ENCODE measurements at regions not wholly inside any gene's neighbourhood (a gene's known extent, or its start where the extent isn't known, plus 50 kb on each side); places are given as distances from the start of the nearest gene placed in this dataset.

DNA sequence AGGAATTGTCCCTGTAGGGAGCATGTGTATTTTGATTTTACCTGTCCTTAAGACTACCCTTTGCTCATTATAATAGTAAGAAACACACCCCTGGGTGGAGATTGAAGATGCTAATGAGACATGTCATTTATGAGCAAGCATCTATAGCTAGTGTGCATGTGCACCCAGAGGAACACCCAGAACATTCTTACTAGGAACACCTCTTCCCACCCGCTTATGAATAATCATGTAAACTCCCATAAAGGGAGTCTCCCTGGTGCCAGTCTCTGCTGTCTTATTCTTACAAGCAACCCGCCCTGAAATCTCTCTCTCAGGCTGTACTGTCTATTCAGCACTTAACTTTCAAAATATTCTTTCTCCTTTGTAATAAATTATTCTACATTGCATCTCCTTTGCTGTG lies 1227.3 kb downstream of the ROBO1 start:
- TF ChIP-seq, protein P1, sequence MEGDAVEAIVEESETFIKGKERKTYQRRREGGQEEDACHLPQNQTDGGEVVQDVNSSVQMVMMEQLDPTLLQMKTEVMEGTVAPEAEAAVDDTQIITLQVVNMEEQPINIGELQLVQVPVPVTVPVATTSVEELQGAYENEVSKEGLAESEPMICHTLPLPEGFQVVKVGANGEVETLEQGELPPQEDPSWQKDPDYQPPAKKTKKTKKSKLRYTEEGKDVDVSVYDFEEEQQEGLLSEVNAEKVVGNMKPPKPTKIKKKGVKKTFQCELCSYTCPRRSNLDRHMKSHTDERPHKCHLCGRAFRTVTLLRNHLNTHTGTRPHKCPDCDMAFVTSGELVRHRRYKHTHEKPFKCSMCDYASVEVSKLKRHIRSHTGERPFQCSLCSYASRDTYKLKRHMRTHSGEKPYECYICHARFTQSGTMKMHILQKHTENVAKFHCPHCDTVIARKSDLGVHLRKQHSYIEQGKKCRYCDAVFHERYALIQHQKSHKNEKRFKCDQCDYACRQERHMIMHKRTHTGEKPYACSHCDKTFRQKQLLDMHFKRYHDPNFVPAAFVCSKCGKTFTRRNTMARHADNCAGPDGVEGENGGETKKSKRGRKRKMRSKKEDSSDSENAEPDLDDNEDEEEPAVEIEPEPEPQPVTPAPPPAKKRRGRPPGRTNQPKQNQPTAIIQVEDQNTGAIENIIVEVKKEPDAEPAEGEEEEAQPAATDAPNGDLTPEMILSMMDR (IDR thresholded peaks at IDR 0.05), result no peak
- no peak for TF ChIP-seq POLR2A (IDR thresholded peaks at IDR 0.05)

Measured in testis (tissue), 2 donors.